Gastrocnemius medialis (tissue), 4 donors: ENCODE measurements at regions not wholly inside any gene's neighbourhood (a gene's known extent, or its start where the extent isn't known, plus 50 kb on each side); places are given as distances from the start of the nearest gene placed in this dataset.

Source experiments
- ATAC-seq, 2 donors: fragments of 150-250 bp; one replicate each; pipeline ENCODE4 v1.9.1; 2016
- DNase-seq, 2 donors: peaks; one replicate each; pipeline ENCODE4 v3.0.0-alpha.2; 2019
- H3K27ac ChIP-seq, 4 donors: fragments of 200-600 bp; sonication (generic); 1 replicate in 1 of 4; 2 replicates in 3 of 4; pipeline ENCODE4 v1.5.1; 2016 to 2018; ENCODE audit warnings: mild to moderate bottlenecking in 2 of 4, moderate library complexity in 1 of 4
- H3K27me3 ChIP-seq, 3 donors: fragments of 200-600 bp; sonication (generic) in 2 of 3; 1 replicate in 1 of 3; 2 replicates in 2 of 3; pipeline versions ENCODE4 v1.5.1 to v1.6.0; 2016 to 2019; ENCODE audit warnings: mild to moderate bottlenecking in 1 of 3, moderate library complexity in 1 of 3
- H3K36me3 ChIP-seq, 2 donors: fragments of 200-600 bp; sonication (generic) in 1 of 2; one replicate each; pipeline ENCODE4 v1.5.1; 2017 to 2018
- H3K4me1 ChIP-seq, 2 donors: fragments of 200-600 bp; sonication (generic) in 1 of 2; one replicate each; pipeline ENCODE4 v1.5.1; 2016 to 2017; ENCODE audit warnings: mild to moderate bottlenecking in 2 of 2
- H3K4me3 ChIP-seq, 4 donors: fragments of 200-600 bp; sonication (generic) in 3 of 4; 1 replicate in 1 of 4; 2 replicates in 3 of 4; pipeline ENCODE4 v1.5.1; 2016 to 2019; ENCODE audit warnings: mild to moderate bottlenecking in 2 of 4
- H3K9me3 ChIP-seq, 3 donors: fragments of 200-600 bp; sonication (generic) in 2 of 3; 1 replicate in 1 of 3; 2 replicates in 2 of 3; pipeline ENCODE4 v1.5.1; 2016 to 2019
- CTCF ChIP-seq, 5 experiments: fragments of 450-650 bp in 3 of 5; fragments of 200-600 bp in 2 of 5; sonication (generic) in 2 of 5; IDR thresholded peaks in 4 of 5; conservative IDR thresholded peaks in 1 of 5; 1 replicate in 4 of 5; 2 replicates in 1 of 5; pipeline ENCODE4 v1.5.1; 2016 to 2019; ENCODE audit warnings: antibody characterized with exemption in 5 of 5, mild to moderate bottlenecking in 3 of 5, moderate library complexity in 3 of 5
- POLR2A ChIP-seq, 2 donors: fragments of 450-650 bp; IDR thresholded peaks; one replicate each; pipeline ENCODE4 v1.6.1; 2017; ENCODE audit warnings: antibody characterized with exemption in 2 of 2, mild to moderate bottlenecking in 2 of 2, moderate library complexity in 2 of 2
- in situ Hi-C, 4 donors: fragments of 200-750 bp; cut with MboI; loops; one replicate each; pipeline versions ENCODE4 v1.15.0 to v1.8.0; 2017; ENCODE audit warnings: low sequenced_read_pairs in 4 of 4
- intact Hi-C: fragments of 100-400 bp; cut with DNase I; formaldehyde crosslinking; loops from one replicate; pipeline ENCODE4 v1.15.1; 2023; ENCODE audit warnings: low total_unique reads

GRCh38 chr13:105196052-105196451, 1339.4 kb downstream of the EFNB2 start:
- no peak for TF ChIP-seq POLR2A (IDR thresholded peaks at IDR 0.05)
- TF ChIP-seq CTCF (IDR thresholded peaks at IDR 0.05 in 4 of 5, conservative IDR thresholded peaks at IDR 0.05 in 1 of 5) = no peak
- ATAC-seq (no peak), DNase-seq (no peak)
- no peaks in the 10 kb centered on the region for H3K9me3 ChIP-seq
- no peaks in the 10 kb centered on the region for H3K4me1 ChIP-seq
- H3K27ac ChIP-seq = no peak overlapping the region
- H3K27me3 ChIP-seq = no peaks in the 10 kb centered on the region
- intact Hi-C loops = no loop called here
- in situ Hi-C loops = no loop called here
- no peak overlapping the region for H3K4me3 ChIP-seq
- no peaks in the 10 kb centered on the region for H3K36me3 ChIP-seq

- no peak for TF ChIP-seq CTCF (IDR thresholded peaks at IDR 0.05 in 4 of 5, conservative IDR thresholded peaks at IDR 0.05 in 1 of 5)
- TF ChIP-seq POLR2A (IDR thresholded peaks at IDR 0.05) = no peak
- no peaks in the 10 kb centered on the region for H3K27me3 ChIP-seq
- in situ Hi-C loops (no loop called here), intact Hi-C loops (no loop called here)
- no peak overlapping the region for H3K4me3 ChIP-seq
- no peaks in the 10 kb centered on the region for H3K4me1 ChIP-seq
- H3K9me3 ChIP-seq = no peaks in the 10 kb centered on the region
- ATAC-seq (no peak), DNase-seq (no peak)
- no peaks in the 10 kb centered on the region for H3K36me3 ChIP-seq
- no peak overlapping the region for H3K27ac ChIP-seq
These were observed 1342.4 kb downstream of the EFNB2 start for GRCh38 chr13:105193026-105193425.

GRCh38 chr13:105184201-105184600, 1351.3 kb downstream of the EFNB2 start:
- no peaks in the 10 kb centered on the region for H3K4me1 ChIP-seq
- in situ Hi-C loops (no loop called here), intact Hi-C loops (no loop called here)
- no peak overlapping the region for H3K4me3 ChIP-seq
- no peaks in the 10 kb centered on the region for H3K9me3 ChIP-seq
- H3K27me3 ChIP-seq = no peaks in the 10 kb centered on the region
- no peak overlapping the region for H3K27ac ChIP-seq
- no peaks in the 10 kb centered on the region for H3K36me3 ChIP-seq
- DNase-seq = no peak
- TF ChIP-seq POLR2A (IDR thresholded peaks at IDR 0.05) (no peak), CTCF (IDR thresholded peaks at IDR 0.05 in 4 of 5, conservative IDR thresholded peaks at IDR 0.05 in 1 of 5) (no peak)
- no peak for ATAC-seq

- DNase-seq (no peak), ATAC-seq (no peak)
- intact Hi-C loops (no loop called here), in situ Hi-C loops (no loop called here)
- TF ChIP-seq POLR2A (IDR thresholded peaks at IDR 0.05) (no peak), CTCF (IDR thresholded peaks at IDR 0.05 in 4 of 5, conservative IDR thresholded peaks at IDR 0.05 in 1 of 5) (no peak)
- Histone ChIP-seq H3K27ac (no peak overlapping the region), H3K4me3 (no peak overlapping the region), H3K9me3 (no peaks in the 10 kb centered on the region), H3K4me1 (no peaks in the 10 kb centered on the region), H3K36me3 (no peaks in the 10 kb centered on the region), H3K27me3 (no peaks in the 10 kb centered on the region)
These were observed 1358.1 kb downstream of the EFNB2 start for GRCh38 chr13:105177265-105177900.

- TF ChIP-seq POLR2A (IDR thresholded peaks at IDR 0.05) (no peak), CTCF (IDR thresholded peaks at IDR 0.05 in 4 of 5, conservative IDR thresholded peaks at IDR 0.05 in 1 of 5) (no peak)
- in situ Hi-C loops = no loop called here
- Histone ChIP-seq H3K9me3 (no peaks in the 10 kb centered on the region), H3K36me3 (no peaks in the 10 kb centered on the region), H3K27ac (no peak overlapping the region), H3K27me3 (no peaks in the 10 kb centered on the region), H3K4me1 (no peaks in the 10 kb centered on the region), H3K4me3 (no peak overlapping the region)
- ATAC-seq (no peak), DNase-seq (no peak)
- intact Hi-C loops = no loop called here
These were observed 1365.0 kb downstream of the EFNB2 start for GRCh38 chr13:105170438-105170837.
